ENCODE measurements at regions not wholly inside any gene's neighbourhood (a gene's known extent, or its start where the extent isn't known, plus 50 kb on each side); places are given as distances from the start of the nearest gene placed in this dataset.
"Not testable (repeated sequence)": the region's sequence is repeated elsewhere in the genome, so short reads cannot be mapped to it uniquely, and the experiment has no call there.

DNA sequence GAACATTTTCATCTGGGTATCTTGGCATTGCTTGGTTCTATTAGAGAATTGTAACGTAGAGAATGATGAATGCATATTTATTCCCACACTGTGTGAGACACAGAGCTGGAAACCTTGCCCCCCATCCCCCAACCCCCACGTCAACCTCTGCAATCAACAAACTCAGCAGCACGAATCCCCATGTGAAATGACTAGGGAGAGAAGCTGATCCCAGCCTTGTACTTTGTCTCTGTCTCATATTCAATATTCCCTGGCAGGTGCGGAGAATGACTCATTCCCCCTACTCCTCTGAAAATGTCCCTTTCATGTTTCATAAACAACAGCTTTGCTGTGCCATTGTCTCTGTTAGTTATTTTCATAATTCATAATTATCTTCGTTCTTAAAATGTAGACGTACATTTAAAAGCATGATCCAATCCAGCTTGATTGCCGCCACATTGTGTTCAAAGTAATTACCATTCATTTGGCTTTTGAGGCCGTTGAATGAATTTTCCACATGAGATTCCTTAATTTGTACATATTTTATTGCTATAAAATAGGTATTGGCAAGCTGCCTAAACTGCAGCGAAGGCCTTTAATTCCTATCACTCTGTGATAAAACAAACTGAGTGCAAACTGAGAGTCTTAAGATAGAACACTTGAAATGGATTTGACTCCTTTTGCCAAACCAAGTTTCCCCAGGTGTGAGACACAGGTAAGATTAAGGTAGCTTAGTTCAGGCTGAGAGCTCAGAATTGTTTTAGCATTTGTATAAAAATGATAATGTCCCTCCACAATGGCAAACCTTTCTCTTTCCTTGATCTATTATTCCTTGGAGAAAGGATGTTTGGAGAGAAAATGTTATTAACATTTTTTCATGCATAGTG is 920.2 kb downstream of the TYW1 start:
- H3K9me3 ChIP-seq: peaks cover 3% of the 10 kb centered on the region
- no peak overlapping the region for H3K4me3 ChIP-seq
- no peaks in the 10 kb centered on the region for H3K4me1 ChIP-seq (ENCODE audit: control insufficient read depth in 1 of 2, low read depth in 2 of 2)
- no peak for DNase-seq (ENCODE audit: low spot score)
- H3K27me3 ChIP-seq (replicated peaks; ENCODE audit: insufficient read depth): no peaks in the 10 kb centered on the region
- ATAC-seq (ENCODE audit: insufficient number of reproducible peaks, low FRiP score, low read depth): no peak
- H3K27ac ChIP-seq: no peak overlapping the region
- no peak for TF ChIP-seq CTCF (IDR thresholded peaks at IDR 0.05)
- H3K36me3 ChIP-seq: no peaks in the 10 kb centered on the region

DNA sequence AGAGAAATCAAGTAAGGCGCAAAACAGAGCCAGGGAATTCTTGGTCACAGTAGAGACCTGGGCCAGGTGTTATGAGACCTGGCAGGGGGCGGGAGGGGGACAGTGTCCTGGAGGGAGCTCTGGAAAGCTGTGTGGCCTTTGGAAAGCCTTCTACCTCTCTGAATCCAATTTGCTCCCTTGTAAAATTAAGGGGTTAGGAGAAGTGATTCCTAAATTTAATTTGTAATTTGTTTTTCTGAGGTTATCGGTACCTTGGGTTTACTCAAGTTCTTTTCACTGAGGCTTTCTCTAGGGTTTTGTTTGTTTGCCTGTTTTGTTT is 920.8 kb downstream of the TYW1 start:
- Histone ChIP-seq H3K27me3 (replicated peaks; ENCODE audit: insufficient read depth) (no peaks in the 10 kb centered on the region), H3K9me3 (peaks cover 3% of the 10 kb centered on the region), H3K36me3 (no peaks in the 10 kb centered on the region), H3K27ac (no peak overlapping the region), H3K4me1 (ENCODE audit: control insufficient read depth in 1 of 2, low read depth in 2 of 2) (no peaks in the 10 kb centered on the region), H3K4me3 (no peak overlapping the region)
- no peak for TF ChIP-seq CTCF (IDR thresholded peaks at IDR 0.05)
- ATAC-seq (ENCODE audit: insufficient number of reproducible peaks, low FRiP score, low read depth) (no peak), DNase-seq (ENCODE audit: low spot score) (no peak)

DNA sequence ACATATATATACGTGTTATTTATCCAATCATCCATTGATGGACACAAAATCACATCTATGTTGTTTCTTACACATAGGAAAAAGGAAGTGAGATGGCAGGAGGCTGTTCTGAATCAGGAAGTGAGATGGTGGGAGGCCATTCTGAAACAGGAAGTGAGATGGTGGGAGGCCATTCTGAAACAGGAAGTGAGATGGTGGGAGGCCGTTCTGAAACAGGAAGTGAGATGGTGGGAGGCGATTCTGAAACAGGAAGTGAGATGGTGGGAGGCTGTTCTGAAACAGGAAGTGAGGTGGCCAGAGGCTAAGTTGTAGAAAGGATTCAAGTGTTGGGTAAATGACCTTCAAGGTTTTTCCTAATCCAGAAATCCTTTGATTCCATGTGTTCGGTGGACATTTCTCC is 921.5 kb downstream of the TYW1 start:
- Histone ChIP-seq H3K4me1 (ENCODE audit: control insufficient read depth in 1 of 2, low read depth in 2 of 2) (no peaks in the 10 kb centered on the region), H3K27ac (no peak overlapping the region), H3K4me3 (no peak overlapping the region), H3K36me3 (no peaks in the 10 kb centered on the region), H3K27me3 (replicated peaks; ENCODE audit: insufficient read depth) (no peaks in the 10 kb centered on the region), H3K9me3 (peaks cover 3% of the 10 kb centered on the region)
- ATAC-seq (ENCODE audit: insufficient number of reproducible peaks, low FRiP score, low read depth): no peak
- TF ChIP-seq CTCF (IDR thresholded peaks at IDR 0.05): no peak
- no peak for DNase-seq (ENCODE audit: low spot score)

- Histone ChIP-seq H3K36me3 (no peaks in the 10 kb centered on the region), H3K27me3 (replicated peaks; ENCODE audit: insufficient read depth) (no peaks in the 10 kb centered on the region), H3K27ac (no peak overlapping the region), H3K4me3 (no peak overlapping the region), H3K9me3 (peaks cover 2% of the 10 kb centered on the region), H3K4me1 (ENCODE audit: control insufficient read depth in 1 of 2, low read depth in 2 of 2) (no peaks in the 10 kb centered on the region)
- TF ChIP-seq CTCF (IDR thresholded peaks at IDR 0.05): no peak
- ATAC-seq (ENCODE audit: insufficient number of reproducible peaks, low FRiP score, low read depth) (no peak), DNase-seq (ENCODE audit: low spot score) (no peak)
Observed at GRCh38 chr7:67923286-67923685, 926.7 kb downstream of the TYW1 start.

GRCh38 chr7:67928141-67928540 is 931.5 kb downstream of the TYW1 start:
- ATAC-seq (ENCODE audit: insufficient number of reproducible peaks, low FRiP score, low read depth) (no peak), DNase-seq (ENCODE audit: low spot score) (no peak)
- H3K36me3 ChIP-seq: no peaks in the 10 kb centered on the region
- no peak for TF ChIP-seq CTCF (IDR thresholded peaks at IDR 0.05)
- no peak overlapping the region for H3K27ac ChIP-seq
- H3K27me3 ChIP-seq (replicated peaks; ENCODE audit: insufficient read depth): no peaks in the 10 kb centered on the region
- H3K4me1 ChIP-seq (ENCODE audit: control insufficient read depth in 1 of 2, low read depth in 2 of 2): no peaks in the 10 kb centered on the region
- no peaks in the 10 kb centered on the region for H3K9me3 ChIP-seq
- no peak overlapping the region for H3K4me3 ChIP-seq

DNA sequence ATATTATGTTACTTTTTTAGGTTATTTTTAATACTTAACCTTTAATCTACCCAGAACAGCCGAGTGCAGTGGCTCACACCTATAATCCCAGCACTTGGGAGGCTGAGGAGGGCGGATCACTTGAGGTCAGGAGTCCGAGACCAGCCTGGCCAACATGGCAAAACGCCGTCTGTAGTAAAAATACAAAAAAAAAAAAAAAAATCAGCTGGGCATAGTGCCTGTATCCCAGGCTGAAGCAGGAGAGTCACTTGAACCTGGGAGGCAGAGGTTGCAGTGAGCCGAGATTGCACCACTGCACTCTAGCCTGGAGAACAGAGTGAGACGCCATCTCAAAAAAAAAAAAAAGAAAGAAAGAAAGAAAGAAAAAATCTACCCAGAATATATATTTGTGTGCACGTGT is 939.8 kb downstream of the TYW1 start:
- not testable (repeated sequence) for H3K9me3 ChIP-seq; ATAC-seq (ENCODE audit: insufficient number of reproducible peaks, low FRiP score, low read depth); H3K4me1 ChIP-seq (ENCODE audit: control insufficient read depth in 1 of 2, low read depth in 2 of 2); H3K27me3 ChIP-seq (replicated peaks; ENCODE audit: insufficient read depth); H3K27ac ChIP-seq; H3K4me3 ChIP-seq; DNase-seq (ENCODE audit: low spot score); H3K36me3 ChIP-seq
